SK-N-SH (cell line): ENCODE measurements at regions not wholly inside any gene's neighbourhood (a gene's known extent, or its start where the extent isn't known, plus 50 kb on each side); places are given as distances from the start of the nearest gene placed in this dataset.
A peak's percentile ranks its signal among the peaks of the same experiment; 100 is the strongest.

Experiments
- CTCF ChIA-PET: fragments of 300-600, 350-600 bp; formaldehyde crosslinking; extraction: SDS; loops from one replicate; lab custom pipeline; 2021; lab: Yijun Ruan, JAX
- POLR2A ChIA-PET: fragments of 350-600 bp; sonication (Branson Sonifier 250); formaldehyde crosslinking; extraction: SDS; loops from one replicate; lab custom pipeline; 2020; ENCODE audit warnings: antibody characterized with exemption, inconsistent platforms; lab: Yijun Ruan, JAX
- DNase-seq: peaks from one replicate; pipeline ENCODE4 v3.0.0; 2012
- H2AFZ ChIP-seq: fragments of 200-600 bp; sonication (generic); 2 replicates; pipeline ENCODE4 v1.8.1; 2016; ENCODE audit warnings: antibody characterized with exemption, mild to moderate bottlenecking, low read depth
- H3F3A ChIP-seq: fragments of 200-600 bp; sonication (generic); replicated peaks from 2 replicates; pipeline ENCODE3; 2016; ENCODE audit warnings: antibody characterized with exemption, mild to moderate bottlenecking; ENCODE audit not compliant: insufficient read depth
- H3K27ac ChIP-seq, 2 experiments: fragments of 200-500 bp in 1 of 2; fragments of 200-600 bp in 1 of 2; sonication (Bioruptor generic) in 1 of 2; sonication (generic), shearing (Covaris generic) in 1 of 2; 2 replicates each; pipeline versions ENCODE4 v1.5.1 to v1.6.1; 2014 to 2016; ENCODE audit warnings: low read depth in 2 of 2, inconsistent platforms in 1 of 2, low read length in 1 of 2, mild to moderate bottlenecking in 1 of 2, mixed read lengths in 1 of 2
- H3K27me3 ChIP-seq: fragments of 200-600 bp; sonication (generic), shearing (Covaris generic); 2 replicates; pipeline ENCODE4 v1.6.1; 2016; ENCODE audit warnings: mixed run types; ENCODE audit not compliant: insufficient read depth
- H3K36me3 ChIP-seq, 2 experiments: fragments of 200-500 bp in 1 of 2; fragments of 200-600 bp in 1 of 2; sonication (Bioruptor generic) in 1 of 2; sonication (generic) in 1 of 2; replicated peaks in 1 of 2; 2 replicates each; pipeline versions ENCODE3 to v1.5.1; 2014 to 2016; ENCODE audit warnings: low read length in 1 of 2, mild to moderate bottlenecking in 1 of 2; ENCODE audit not compliant: insufficient read depth in 2 of 2, control insufficient read depth in 1 of 2
- H3K4me1 ChIP-seq, 2 experiments: fragments of 200-500 bp in 1 of 2; fragments of 200-600 bp in 1 of 2; sonication (Bioruptor generic) in 1 of 2; sonication (generic), shearing (Covaris generic) in 1 of 2; 2 replicates each; pipeline versions ENCODE4 v1.5.1 to v1.6.1; 2014 to 2016; ENCODE audit warnings: low read depth in 1 of 2, low read length in 1 of 2, mixed run types in 1 of 2; ENCODE audit not compliant: insufficient read depth in 2 of 2, control insufficient read depth in 1 of 2
- H3K4me2 ChIP-seq: fragments of 200-600 bp; sonication (generic), shearing (Covaris generic); 2 replicates; pipeline ENCODE4 v1.6.1; 2017; ENCODE audit warnings: mixed run types
- H3K4me3 ChIP-seq, 2 experiments: fragments of 200-500 bp in 1 of 2; fragments of 200-600 bp in 1 of 2; sonication (Bioruptor generic) in 1 of 2; sonication (generic), shearing (Covaris generic) in 1 of 2; 2 replicates each; pipeline versions ENCODE4 v1.5.1 to v1.8.1; 2014 to 2016; ENCODE audit warnings: low read depth in 2 of 2, inconsistent platforms in 1 of 2, low read length in 1 of 2, mild to moderate bottlenecking in 1 of 2, mixed read lengths in 1 of 2, moderate library complexity in 1 of 2
- H3K79me2 ChIP-seq: fragments of 200-600 bp; sonication (generic); 2 replicates; pipeline ENCODE4 v1.8.1; 2017; ENCODE audit warnings: mild to moderate bottlenecking; ENCODE audit not compliant: insufficient read depth
- H3K9ac ChIP-seq: fragments of 200-600 bp; sonication (generic); 2 replicates; pipeline ENCODE4 v1.6.1; 2017; ENCODE audit warnings: mixed run types
- H3K9me2 ChIP-seq: fragments of 200-600 bp; sonication (generic); 2 replicates; pipeline ENCODE4 v1.6.1; 2017; ENCODE audit warnings: mixed run types
- H3K9me3 ChIP-seq: fragments of 200-600 bp; sonication (generic); 2 replicates; pipeline ENCODE4 v1.6.1; 2017; ENCODE audit warnings: mixed run types, mild to moderate bottlenecking, moderate library complexity
- H4K20me1 ChIP-seq: fragments of 200-600 bp; sonication (generic); 2 replicates; pipeline ENCODE4 v1.6.1; 2017; ENCODE audit warnings: mild to moderate bottlenecking, mixed run types; ENCODE audit not compliant: insufficient read depth
- ELF1 ChIP-seq: IDR thresholded peaks from 2 replicates; pipeline ENCODE4 v1.4.0; 2012
- EP300 ChIP-seq, 2 experiments: IDR thresholded peaks; 2 replicates each; pipeline versions ENCODE4 v1.4.0 to v1.6.1; 2012; ENCODE audit warnings: borderline replicate concordance in 1 of 2, low read depth in 1 of 2, low read length in 1 of 2
- FOXJ3 ChIP-seq: sonication (generic); formaldehyde crosslinking; IDR thresholded peaks from 2 replicates; pipeline ENCODE4 v1.5.1; 2020; ENCODE audit warnings: mild to moderate bottlenecking, missing genetic modification reagents
- FOXM1 ChIP-seq: IDR thresholded peaks from 2 replicates; pipeline ENCODE4 v1.4.0; 2012; ENCODE audit warnings: low read depth, mild to moderate bottlenecking
- GABPA ChIP-seq: IDR thresholded peaks from 2 replicates; pipeline ENCODE4 v1.4.0; 2012; ENCODE audit warnings: low read depth, mild to moderate bottlenecking
- MEF2A ChIP-seq: IDR thresholded peaks from 2 replicates; pipeline ENCODE4 v1.4.0; 2012; ENCODE audit warnings: low read depth, borderline replicate concordance
- NRF1 ChIP-seq: IDR thresholded peaks from 2 replicates; pipeline ENCODE4 v1.6.1; 2012; ENCODE audit warnings: low read depth, mild to moderate bottlenecking, low read length
- SIN3A ChIP-seq: IDR thresholded peaks from 2 replicates; pipeline ENCODE4 v1.6.1; 2012; ENCODE audit warnings: low read depth, mild to moderate bottlenecking, low read length, moderate library complexity, borderline replicate concordance
- TAF1 ChIP-seq: IDR thresholded peaks from 2 replicates; pipeline ENCODE4 v1.6.1; 2012; ENCODE audit warnings: low read depth, mild to moderate bottlenecking, low read length, moderate library complexity, borderline replicate concordance
- WGBS: methylation state at CpG from one replicate; pipeline ENCODE4 v1.1.6; 2017; ENCODE audit warnings: low lambda C conversion rate; 5-methylcytosine and 5-hydroxymethylcytosine counted together
- TF ChIP-seq, protein P1 (sequence below): IDR thresholded peaks from 2 replicates; pipeline ENCODE4; 2012
- TF ChIP-seq, protein P2 (sequence below): IDR thresholded peaks from 2 replicates; pipeline ENCODE4 v1.4.0; 2012; ENCODE audit warnings: low read depth, borderline replicate concordance

DNA sequence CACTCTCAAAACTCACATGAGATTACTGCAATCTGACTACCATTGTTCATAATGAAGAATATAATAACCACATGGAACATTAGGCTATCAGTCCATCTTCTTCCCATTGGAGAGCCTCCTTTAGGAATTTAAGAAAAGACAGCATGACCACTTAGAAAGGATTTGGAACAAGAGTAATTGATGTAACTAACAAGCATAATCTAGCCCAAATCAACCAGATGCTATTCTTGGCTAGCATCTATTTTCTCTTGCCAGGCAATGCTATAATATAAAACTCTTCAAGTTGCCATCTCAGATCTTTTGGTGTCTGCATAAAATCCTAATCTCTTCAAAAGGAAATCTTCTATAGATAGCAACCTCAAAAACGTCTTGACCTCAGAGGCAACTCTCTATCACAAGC, 152.0 kb upstream of the REG3G start:
- no peaks in the 10 kb centered on the region for H3F3A ChIP-seq
- no peaks in the 10 kb centered on the region for H3K36me3 ChIP-seq
- H3K27ac ChIP-seq: no peak overlapping the region
- no peaks in the 10 kb centered on the region for H3K9me2 ChIP-seq
- no peaks in the 10 kb centered on the region for H3K4me1 ChIP-seq
- H3K79me2 ChIP-seq: no peaks in the 10 kb centered on the region
- WGBS: 0% methylated on average over 1 of the region's 1 CpG
- H2AFZ ChIP-seq: no peak overlapping the region
- TF ChIP-seq, protein P1, sequence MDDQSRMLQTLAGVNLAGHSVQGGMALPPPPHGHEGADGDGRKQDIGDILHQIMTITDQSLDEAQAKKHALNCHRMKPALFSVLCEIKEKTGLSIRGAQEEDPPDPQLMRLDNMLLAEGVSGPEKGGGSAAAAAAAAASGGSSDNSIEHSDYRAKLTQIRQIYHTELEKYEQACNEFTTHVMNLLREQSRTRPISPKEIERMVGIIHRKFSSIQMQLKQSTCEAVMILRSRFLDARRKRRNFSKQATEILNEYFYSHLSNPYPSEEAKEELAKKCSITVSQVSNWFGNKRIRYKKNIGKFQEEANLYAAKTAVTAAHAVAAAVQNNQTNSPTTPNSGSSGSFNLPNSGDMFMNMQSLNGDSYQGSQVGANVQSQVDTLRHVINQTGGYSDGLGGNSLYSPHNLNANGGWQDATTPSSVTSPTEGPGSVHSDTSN: no peak
- TF ChIP-seq TAF1: no peak
- TF ChIP-seq ELF1: no peak
- TF ChIP-seq FOXJ3: no peak
- TF ChIP-seq MEF2A: no peak
- TF ChIP-seq, protein P2, sequence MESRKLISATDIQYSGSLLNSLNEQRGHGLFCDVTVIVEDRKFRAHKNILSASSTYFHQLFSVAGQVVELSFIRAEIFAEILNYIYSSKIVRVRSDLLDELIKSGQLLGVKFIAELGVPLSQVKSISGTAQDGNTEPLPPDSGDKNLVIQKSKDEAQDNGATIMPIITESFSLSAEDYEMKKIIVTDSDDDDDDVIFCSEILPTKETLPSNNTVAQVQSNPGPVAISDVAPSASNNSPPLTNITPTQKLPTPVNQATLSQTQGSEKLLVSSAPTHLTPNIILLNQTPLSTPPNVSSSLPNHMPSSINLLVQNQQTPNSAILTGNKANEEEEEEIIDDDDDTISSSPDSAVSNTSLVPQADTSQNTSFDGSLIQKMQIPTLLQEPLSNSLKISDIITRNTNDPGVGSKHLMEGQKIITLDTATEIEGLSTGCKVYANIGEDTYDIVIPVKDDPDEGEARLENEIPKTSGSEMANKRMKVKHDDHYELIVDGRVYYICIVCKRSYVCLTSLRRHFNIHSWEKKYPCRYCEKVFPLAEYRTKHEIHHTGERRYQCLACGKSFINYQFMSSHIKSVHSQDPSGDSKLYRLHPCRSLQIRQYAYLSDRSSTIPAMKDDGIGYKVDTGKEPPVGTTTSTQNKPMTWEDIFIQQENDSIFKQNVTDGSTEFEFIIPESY: no peak
- no peak for TF ChIP-seq NRF1
- TF ChIP-seq EP300 (IDR thresholded peaks at IDR 0.05; ENCODE audit: borderline replicate concordance in 1 of 2, low read depth in 1 of 2, low read length in 1 of 2): no peak
- no peak for TF ChIP-seq GABPA
- POLR2A ChIA-PET: no interaction called here
- H3K9me3 ChIP-seq: no peaks in the 10 kb centered on the region
- H3K4me2 ChIP-seq: no peak overlapping the region
- H3K9ac ChIP-seq: no peak overlapping the region
- H3K4me3 ChIP-seq: no peak overlapping the region
- DNase-seq: no peak
- H3K27me3 ChIP-seq: no peaks in the 10 kb centered on the region
- no peaks in the 10 kb centered on the region for H4K20me1 ChIP-seq
- CTCF ChIA-PET: interaction anchor here (0.6 kb wide), 1 partner anchor 14 kb away, joined by 3 read pairs; no protein-coding TSS in a partner anchor

DNA sequence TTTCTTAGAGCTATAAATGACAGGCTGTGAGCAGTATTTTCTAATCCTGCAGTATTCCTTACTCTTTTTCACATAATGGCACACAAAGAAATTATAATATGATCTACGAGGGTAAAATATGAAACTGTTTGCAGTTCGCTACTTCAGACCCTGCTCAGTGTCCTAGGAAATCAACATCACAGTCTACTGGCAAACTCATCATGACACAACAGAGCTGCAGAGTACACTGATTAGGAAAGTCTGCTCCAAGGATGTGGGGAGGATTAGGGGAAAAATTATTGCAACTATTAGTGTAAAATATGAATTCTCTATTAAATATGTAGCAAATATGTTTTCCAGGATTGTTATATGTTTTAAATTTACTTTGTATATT, 149.2 kb upstream of the REG3G start:
- H3K9ac ChIP-seq: no peak overlapping the region
- TF ChIP-seq FOXM1 (no peak), SIN3A (no peak)
- TF ChIP-seq, protein P2: no peak
- no peaks in the 10 kb centered on the region for H3K27me3 ChIP-seq
- ChIA-PET CTCF (interaction anchor here (0.6 kb wide), 1 partner anchor 45 kb away, joined by 3 read pairs; no protein-coding TSS in a partner anchor), POLR2A (no interaction called here)
- WGBS: 38% methylated on average over 2 of the region's 2 CpGs
- no peaks in the 10 kb centered on the region for H3K36me3 ChIP-seq
- no peak overlapping the region for H3K27ac ChIP-seq
- 0 out of 2 replicates have a peak overlapping the region, but pooled peaks have one; percentile 22 for H2AFZ ChIP-seq
- no peak for DNase-seq
- no peaks in the 10 kb centered on the region for H3K4me1 ChIP-seq
- no peaks in the 10 kb centered on the region for H3K9me2 ChIP-seq
- no peak overlapping the region for H3K4me3 ChIP-seq
- H3K9me3 ChIP-seq: no peaks in the 10 kb centered on the region
- no peaks in the 10 kb centered on the region for H3F3A ChIP-seq
- no peaks in the 10 kb centered on the region for H3K79me2 ChIP-seq
- H4K20me1 ChIP-seq: no peaks in the 10 kb centered on the region
- no peak overlapping the region for H3K4me2 ChIP-seq
